H1 (cell line): ENCODE measurements at regions not wholly inside any gene's neighbourhood (a gene's known extent, or its start where the extent isn't known, plus 50 kb on each side); places are given as distances from the start of the nearest gene placed in this dataset.
A peak's percentile ranks its signal among the peaks of the same experiment; 100 is the strongest.

Source experiments
- CTCF ChIA-PET: fragments of 300-600 bp; sonication (Branson Sonifier 250); formaldehyde crosslinking; loops from one replicate; lab custom pipeline; 2021; ENCODE audit not compliant: partially characterized antibody; lab: Charles Lee
- POLR2A ChIA-PET: fragments of 300-600 bp; sonication (Branson Sonifier 250); formaldehyde crosslinking; loops from one replicate; lab custom pipeline; 2021; ENCODE audit warnings: inconsistent platforms; ENCODE audit not compliant: partially characterized antibody; lab: Charles Lee
- DNase-seq, 2 experiments: peaks; one replicate each; pipeline versions ENCODE4 v3.0.0 to v3.0.0-alpha.2; 2010 to 2022; ENCODE audit warnings: low spot score in 2 of 2, low read depth in 1 of 2, mixed read lengths in 1 of 2
- FAIRE-seq: peaks from 2 replicates; lab custom pipeline; 2011; peaks lifted over from hg19 to GRCh38; lab: Jason Lieb, UNC
- H2AFZ ChIP-seq: 2 replicates; pipeline ENCODE4 v1.8.1; 2012; ENCODE audit warnings: low read length, inconsistent platforms
- H2AK5ac ChIP-seq: 2 replicates; pipeline ENCODE4 v1.6.1; 2013; ENCODE audit warnings: low read depth, low read length
- H2BK120ac ChIP-seq: replicated peaks from 2 replicates; pipeline ENCODE3; 2013; ENCODE audit warnings: low read depth, low read length, inconsistent platforms
- H2BK12ac ChIP-seq: 2 replicates; pipeline ENCODE4 v1.6.1; 2013; ENCODE audit warnings: low read depth, low read length
- H2BK15ac ChIP-seq: 2 replicates; pipeline ENCODE4 v1.6.1; 2013; ENCODE audit warnings: low read length
- H2BK20ac ChIP-seq: 2 replicates; pipeline ENCODE4 v1.6.1; 2013; ENCODE audit warnings: low read length
- H2BK5ac ChIP-seq: 2 replicates; pipeline ENCODE4 v1.6.1; 2013; ENCODE audit warnings: low read depth, low read length
- H3K14ac ChIP-seq: 2 replicates; pipeline ENCODE4 v1.6.1; 2013; ENCODE audit warnings: inconsistent platforms; ENCODE audit not compliant: insufficient read length
- H3K18ac ChIP-seq: 2 replicates; pipeline ENCODE4 v1.6.1; 2013; ENCODE audit warnings: low read length; ENCODE audit errors: extremely low read depth
- H3K23ac ChIP-seq: 2 replicates; pipeline ENCODE4 v1.6.1; 2013; ENCODE audit warnings: inconsistent platforms; ENCODE audit not compliant: insufficient read length
- H3K23me2 ChIP-seq: 2 replicates; pipeline ENCODE4 v1.6.1; 2013; ENCODE audit warnings: low read depth, low read length
- H3K27ac ChIP-seq: 2 replicates; pipeline ENCODE4 v1.6.1; 2011; ENCODE audit warnings: low read depth, low read length, inconsistent platforms
- H3K27me3 ChIP-seq, 4 experiments: replicated peaks in 1 of 4; 1 replicate in 1 of 4; 2 replicates in 3 of 4; pipeline versions ENCODE4 v1.6.1 to v1.8.1; 2011 to 2013; ENCODE audit warnings: low read length in 3 of 4, mild to moderate bottlenecking in 3 of 4, inconsistent platforms in 2 of 4, mixed read lengths in 2 of 4, moderate library complexity in 1 of 4; ENCODE audit not compliant: control insufficient read depth in 3 of 4, insufficient read depth in 3 of 4; ENCODE audit errors: extremely low read depth in 1 of 4
- H3K36me3 ChIP-seq, 4 experiments: 2 replicates each; pipeline versions ENCODE4 v1.6.1 to v1.8.1; 2011 to 2013; ENCODE audit warnings: mild to moderate bottlenecking in 4 of 4, low read length in 3 of 4, moderate library complexity in 2 of 4, control low read depth in 1 of 4, inconsistent platforms in 1 of 4; ENCODE audit not compliant: insufficient read depth in 4 of 4, control insufficient read depth in 2 of 4
- H3K4ac ChIP-seq: replicated peaks from 2 replicates; pipeline ENCODE3; 2013; ENCODE audit warnings: low read length, low read depth, mixed read lengths, inconsistent platforms; ENCODE audit not compliant: insufficient read length
- H3K4me1 ChIP-seq, 4 experiments: replicated peaks in 1 of 4; 1 replicate in 1 of 4; 2 replicates in 3 of 4; pipeline versions ENCODE4 v1.6.1 to v1.8.1; 2011 to 2013; ENCODE audit warnings: low read length in 3 of 4, inconsistent platforms in 2 of 4, mixed read lengths in 1 of 4; ENCODE audit not compliant: insufficient read depth in 4 of 4, control insufficient read depth in 3 of 4
- H3K4me2 ChIP-seq, 2 experiments: 2 replicates each; pipeline versions ENCODE4 v1.6.1 to v1.8.1; 2011 to 2013; ENCODE audit warnings: low read depth in 2 of 2, low read length in 2 of 2, control low read depth in 1 of 2, inconsistent platforms in 1 of 2, mild to moderate bottlenecking in 1 of 2; ENCODE audit not compliant: insufficient read depth in 1 of 2
- H3K4me3 ChIP-seq, 4 experiments: fragments of 200-600, 300-600 bp in 1 of 4; sonication (generic), shearing (Covaris generic), sonication (Bioruptor Twin) in 1 of 4; 2 replicates each; pipeline versions ENCODE4 v1.5.1 to v1.8.1; 2011 to 2016; ENCODE audit warnings: low read length in 4 of 4, low read depth in 3 of 4, control low read depth in 2 of 4, inconsistent platforms in 2 of 4, mild to moderate bottlenecking in 2 of 4, mixed read lengths in 1 of 4, moderate library complexity in 1 of 4; ENCODE audit not compliant: insufficient read depth in 2 of 4; ENCODE audit errors: extremely low read depth in 1 of 4
- H3K56ac ChIP-seq: replicated peaks from 2 replicates; pipeline ENCODE3; 2013; ENCODE audit warnings: low read depth, mild to moderate bottlenecking, mixed read lengths, low read length, inconsistent platforms; ENCODE audit not compliant: insufficient read length
- H3K79me1 ChIP-seq: 2 replicates; pipeline ENCODE4 v1.6.1; 2013; ENCODE audit warnings: low read depth, low read length, control low read depth
- H3K79me2 ChIP-seq, 2 experiments: 2 replicates each; pipeline versions ENCODE4 v1.6.1 to v1.8.1; 2012 to 2013; ENCODE audit warnings: low read length in 2 of 2, mild to moderate bottlenecking in 2 of 2, inconsistent platforms in 1 of 2; ENCODE audit not compliant: insufficient read depth in 2 of 2, control insufficient read depth in 1 of 2
- H3K9ac ChIP-seq, 4 experiments: replicated peaks in 1 of 4; 1 replicate in 1 of 4; 2 replicates in 3 of 4; pipeline versions ENCODE4 v1.6.1 to v1.8.1; 2011 to 2013; ENCODE audit warnings: low read depth in 3 of 4, low read length in 3 of 4, control low read depth in 2 of 4, mild to moderate bottlenecking in 2 of 4, moderate library complexity in 2 of 4, inconsistent platforms in 1 of 4; ENCODE audit errors: extremely low read depth in 1 of 4
- H3K9me3 ChIP-seq, 2 experiments: 2 replicates each; pipeline versions ENCODE4 v1.6.1 to v1.8.1; 2012 to 2013; ENCODE audit warnings: mild to moderate bottlenecking in 2 of 2, moderate library complexity in 2 of 2, control low read depth in 1 of 2, inconsistent platforms in 1 of 2, low read depth in 1 of 2, low read length in 1 of 2, mixed read lengths in 1 of 2; ENCODE audit not compliant: insufficient read depth in 2 of 2
- H4K20me1 ChIP-seq, 2 experiments: replicated peaks in 1 of 2; 2 replicates each; pipeline versions ENCODE3 to v1.8.1; 2011 to 2013; ENCODE audit warnings: inconsistent platforms in 2 of 2, low read length in 2 of 2, mild to moderate bottlenecking in 1 of 2; ENCODE audit not compliant: insufficient read depth in 2 of 2, control insufficient read depth in 1 of 2
- H4K5ac ChIP-seq: 2 replicates; pipeline ENCODE4 v1.6.1; 2013; ENCODE audit warnings: low read length, low read depth, mixed read lengths, inconsistent platforms; ENCODE audit not compliant: insufficient read length
- H4K8ac ChIP-seq: 2 replicates; pipeline ENCODE4 v1.8.0; 2013; ENCODE audit warnings: mild to moderate bottlenecking, moderate library complexity, low read length, inconsistent platforms; ENCODE audit not compliant: insufficient read depth; ENCODE audit errors: extremely low read depth
- H4K91ac ChIP-seq: replicated peaks from 2 replicates; pipeline ENCODE3; 2013; ENCODE audit warnings: low read length, mixed read lengths, inconsistent platforms; ENCODE audit not compliant: insufficient read length
- ATF2 ChIP-seq: IDR thresholded peaks from 2 replicates; pipeline ENCODE4 v1.6.1; 2012; ENCODE audit warnings: low read length, inconsistent platforms
- KDM1A ChIP-seq: fragments of 200-600, 300-600 bp; sonication (generic); IDR thresholded peaks from 2 replicates; pipeline ENCODE4 v1.7.1; 2016; ENCODE audit warnings: mild to moderate bottlenecking, low read length, borderline replicate concordance
- WGBS, 2 experiments: shearing (Covaris generic) in 1 of 2; methylation state at CpG; one replicate each; pipeline versions ENCODE4 v1.1.6 to v1.1.7; 2013 to 2015; ENCODE audit warnings: low lambda C conversion rate in 2 of 2, mixed read lengths in 2 of 2, inconsistent platforms in 1 of 2, low coverage in 1 of 2, missing lambda C conversion rate in 1 of 2; ENCODE audit not compliant: insufficient replicate concordance in 2 of 2, insufficient coverage in 1 of 2, insufficient read length in 1 of 2; ENCODE audit errors: extremely low coverage in 1 of 2, missing lambda C conversion rate in 1 of 2; 5-methylcytosine and 5-hydroxymethylcytosine counted together

- Histone ChIP-seq H2BK20ac (no peak overlapping the region), H3K27me3 (no peaks in the 10 kb centered on the region), H3K23ac (no peak overlapping the region), H2AK5ac (no peak overlapping the region), H4K5ac (no peak overlapping the region), H2BK5ac (no peak overlapping the region), H3K56ac (no peak overlapping the region), H3K4me1 (peaks cover 5 to 18% (median 8%) of the 10 kb centered on the region in 4 experiments), H2BK120ac (no peak overlapping the region), H3K9me3 (peaks cover 16 to 18% of the 10 kb centered on the region in 2 experiments), H3K4ac (no peak overlapping the region), H3K79me2 (no peaks in the 10 kb centered on the region), H3K14ac (no peak overlapping the region), H3K79me1 (no peaks in the 10 kb centered on the region), H4K8ac (no peak overlapping the region), H3K23me2 (no peaks in the 10 kb centered on the region), H3K18ac (no peak overlapping the region), H2AFZ (no peak overlapping the region), H4K20me1 (no peaks in the 10 kb centered on the region), H2BK12ac (no peak overlapping the region), H2BK15ac (no peak overlapping the region), H3K4me2 (no peak overlapping the region), H3K27ac (no peak overlapping the region), H3K36me3 (no peaks in the 10 kb centered on the region), H4K91ac (no peak overlapping the region), H3K4me3 (no peak overlapping the region), H3K9ac (no peak overlapping the region)
- POLR2A ChIA-PET: interaction anchor here (0.7 to 1.5 kb wide), 4 partner anchors 8 to 92 kb away, joined by 3 read pairs; no protein-coding TSS in a partner anchor
- CTCF ChIA-PET: interaction anchor here (0.6 to 3.1 kb wide), 8 partner anchors 10 to 364 kb away, joined by 3 to 10 read pairs (median 4); no protein-coding TSS in a partner anchor
- FAIRE-seq (no peak), DNase-seq (no peak)
- TF ChIP-seq ATF2 (no peak), KDM1A (peak; percentile 42; the same call in 1 of the 2 replicates)
- 86% methylated on average over 9 of the region's 9 CpGs; no CpG with 5 or more reads in 1 of the 2 experiments for WGBS, 2 experiments
These were observed 85.2 kb upstream of the NCOR2 start for GRCh38 chr12:124652661-124653060.
